HCEC 1CT (cell line): ENCODE measurements at regions not wholly inside any gene's neighbourhood (a gene's known extent, or its start where the extent isn't known, plus 50 kb on each side); places are given as distances from the start of the nearest gene placed in this dataset.
"Not testable (repeated sequence)": the region's sequence is repeated elsewhere in the genome, so short reads cannot be mapped to it uniquely, and the experiment has no call there.

Experiments
- DNase-seq: peaks from one replicate; pipeline ENCODE4 v3.0.0-alpha.2; 2017

DNA sequence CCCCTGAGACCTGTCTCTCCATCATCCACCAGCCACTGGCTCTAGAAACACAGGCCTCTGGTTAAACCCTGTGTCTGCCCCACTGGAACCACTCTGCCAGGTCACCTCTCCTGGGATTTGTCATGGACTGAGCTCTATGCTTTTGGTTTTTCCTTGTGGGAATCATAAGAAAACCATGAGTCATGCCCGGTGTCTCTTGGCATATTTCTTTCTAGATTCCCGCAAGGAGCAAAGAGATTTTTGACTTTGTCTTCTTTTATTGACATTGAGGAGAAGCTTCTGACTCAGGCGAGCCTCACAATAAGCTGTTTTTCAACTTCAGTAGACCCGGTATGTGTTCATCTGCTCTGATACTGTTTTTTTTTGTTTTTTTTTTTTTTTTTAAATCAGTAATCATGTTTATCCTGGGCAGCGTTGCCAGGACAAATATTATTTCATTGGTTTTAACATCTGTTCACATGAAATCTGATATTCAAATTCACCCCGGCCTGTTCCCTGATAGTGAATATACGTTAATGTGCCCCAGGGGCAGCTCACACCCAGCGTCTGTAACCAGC, 207.1 kb downstream of the ACKR3 start:
- DNase-seq, result no peak

- DNase-seq, result no peak
These were observed 207.8 kb downstream of the ACKR3 start for GRCh38 chr2:236777408-236777807.

- no peak for DNase-seq
These were observed 212.6 kb downstream of the ACKR3 start for GRCh38 chr2:236781933-236782816.

GRCh38 chr2:236782938-236783337, 213.3 kb downstream of the ACKR3 start:
- DNase-seq, result no peak

- DNase-seq, result no peak
These were observed 213.9 kb downstream of the ACKR3 start for GRCh38 chr2:236783417-236784020.

- no peak for DNase-seq
These were observed 216.0 kb downstream of the ACKR3 start for GRCh38 chr2:236785611-236786057.

DNA sequence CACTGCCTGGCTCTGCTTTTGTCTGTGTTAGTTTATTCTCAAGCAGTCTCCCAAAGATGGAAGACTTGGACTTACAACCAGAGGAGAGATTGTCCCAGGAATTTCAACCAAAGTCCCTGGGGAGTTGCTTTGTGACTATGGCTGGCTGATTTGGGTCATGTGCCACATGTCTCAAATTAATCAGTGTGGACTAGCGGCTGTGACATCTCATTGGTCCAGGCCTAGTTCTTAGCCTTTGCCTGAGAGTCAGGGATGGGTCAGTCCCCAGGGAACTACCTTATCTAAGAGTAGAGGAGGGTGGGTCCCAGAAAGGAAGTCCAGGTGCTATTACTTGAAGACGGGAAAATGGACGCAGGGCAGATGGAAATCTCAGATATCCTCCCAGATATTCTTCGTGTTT, 217.1 kb downstream of the ACKR3 start:
- DNase-seq, result no peak

- not testable (repeated sequence) for DNase-seq
These were observed 217.8 kb downstream of the ACKR3 start for GRCh38 chr2:236787376-236787775.

DNA sequence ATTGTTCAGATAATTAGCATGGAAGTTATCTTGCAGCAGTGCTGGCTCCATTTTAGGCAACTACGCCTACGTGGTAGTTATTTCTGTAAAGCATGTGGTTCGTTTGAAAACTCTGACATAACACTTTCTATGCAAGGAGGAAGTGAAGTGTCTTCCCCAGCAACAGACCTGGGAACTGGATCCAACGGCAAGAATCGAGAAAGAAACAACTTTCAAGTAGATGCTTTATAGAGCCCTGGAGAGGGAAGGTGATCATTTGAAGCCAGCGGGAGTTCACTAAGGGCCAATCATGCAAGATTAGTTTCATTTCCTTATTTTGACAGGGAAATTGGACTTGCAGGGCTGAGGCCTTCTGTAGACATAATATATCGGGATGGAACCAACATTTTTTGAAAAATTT, 218.3 kb downstream of the ACKR3 start:
- no peak for DNase-seq

GRCh38 chr2:236790963-236791362, 221.3 kb downstream of the ACKR3 start:
- DNase-seq, result no peak

GRCh38 chr2:236793023-236794011, 223.7 kb downstream of the ACKR3 start:
- no peak for DNase-seq

- DNase-seq, result no peak
These were observed 224.7 kb downstream of the ACKR3 start for GRCh38 chr2:236794176-236794957.

DNA sequence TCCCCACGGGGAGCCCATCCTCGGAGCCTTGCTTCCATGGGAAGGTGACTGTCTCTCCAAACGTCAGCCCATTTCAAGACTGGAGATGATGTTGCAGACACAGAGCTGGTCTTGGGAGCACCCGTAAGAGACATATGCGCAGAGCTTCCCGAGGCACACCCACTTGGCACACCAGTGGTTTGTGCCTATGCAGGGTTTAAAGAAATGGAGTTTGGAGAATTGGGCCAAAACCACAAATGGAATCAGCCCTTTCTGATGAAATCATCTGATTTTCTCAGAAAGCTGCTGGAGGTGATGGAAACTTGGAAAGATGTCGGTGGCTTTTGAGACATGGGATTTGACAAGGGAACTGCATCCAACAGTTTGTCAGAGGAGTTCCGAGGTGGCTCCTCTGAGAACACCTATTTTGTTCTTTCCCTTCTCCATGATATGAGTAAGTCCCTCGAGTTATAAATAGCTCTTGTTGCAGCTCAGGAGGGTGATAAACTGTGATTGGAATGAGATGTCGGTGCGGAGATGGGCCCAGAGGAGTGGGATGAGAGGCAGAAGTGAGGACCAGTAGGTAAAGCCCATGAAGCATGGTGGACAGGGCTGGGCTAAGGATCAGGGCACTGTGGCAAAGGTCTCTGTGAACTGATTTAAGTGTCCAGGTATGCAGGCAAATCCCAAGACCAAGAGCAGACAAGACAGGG, 225.7 kb downstream of the ACKR3 start:
- no peak for DNase-seq

- DNase-seq, result no peak
These were observed 226.2 kb downstream of the ACKR3 start for GRCh38 chr2:236795861-236796219.

- no peak for DNase-seq
These were observed 226.6 kb downstream of the ACKR3 start for GRCh38 chr2:236796236-236796635.

GRCh38 chr2:236797411-236797810, 227.8 kb downstream of the ACKR3 start:
- no peak for DNase-seq

DNA sequence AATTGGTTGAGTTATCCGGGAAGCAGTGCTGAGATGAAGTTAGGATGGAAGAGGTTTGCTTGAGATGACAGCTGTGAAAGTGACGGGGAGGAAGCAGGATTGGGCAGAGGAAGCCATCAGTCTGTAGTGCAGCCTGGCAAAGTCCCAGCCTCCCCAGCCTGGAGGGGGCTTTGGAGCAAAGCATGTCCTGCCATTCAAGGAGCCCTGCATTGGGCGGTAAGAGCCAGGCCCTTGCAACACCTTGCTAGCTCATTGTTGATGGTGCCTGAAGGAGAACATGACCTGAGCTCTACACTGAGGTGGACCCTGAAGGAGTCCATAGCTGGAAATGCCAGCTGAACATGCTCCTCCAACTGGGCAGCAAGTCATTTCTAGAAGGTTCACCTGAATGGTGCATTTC, 228.9 kb downstream of the ACKR3 start:
- DNase-seq, result no peak

- no peak for DNase-seq
These were observed 229.9 kb downstream of the ACKR3 start for GRCh38 chr2:236799391-236800026.

- no peak for DNase-seq
These were observed 233.2 kb downstream of the ACKR3 start for GRCh38 chr2:236802862-236803261.

DNA sequence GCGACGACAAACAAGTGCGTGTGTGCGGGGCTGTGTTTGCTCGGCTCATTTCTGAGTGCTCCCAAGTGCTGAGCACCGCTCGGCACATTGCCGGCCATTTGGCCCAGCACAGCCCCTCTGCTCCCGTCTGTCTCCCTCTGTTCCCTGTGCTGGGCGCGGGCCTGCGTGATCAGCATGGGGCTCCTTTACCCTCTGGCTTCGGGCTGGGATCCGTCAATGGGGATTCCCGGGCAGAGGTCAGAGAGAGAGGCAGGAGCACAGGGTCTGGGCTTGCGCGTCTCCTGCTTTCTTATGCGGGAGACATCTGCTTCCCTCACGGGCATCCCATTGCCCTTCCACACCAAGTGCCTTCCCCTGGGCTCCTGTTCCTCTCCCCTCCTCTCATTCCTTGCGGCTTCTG, 234.0 kb downstream of the ACKR3 start:
- DNase-seq, result no peak
